ENCODE measurements at regions not wholly inside any gene's neighbourhood (a gene's known extent, or its start where the extent isn't known, plus 50 kb on each side); places are given as distances from the start of the nearest gene placed in this dataset.
"Not testable (repeated sequence)": the region's sequence is repeated elsewhere in the genome, so short reads cannot be mapped to it uniquely, and the experiment has no call there.

GRCh38 chr15:91620229-91620628 is 233.3 kb upstream of the SLCO3A1 start:
- no peak for DNase-seq (ENCODE audit: low read depth)

GRCh38 chr15:91622235-91622634 is 231.3 kb upstream of the SLCO3A1 start:
- no peak for DNase-seq (ENCODE audit: low read depth)

- DNase-seq (ENCODE audit: low read depth) = no peak
These were observed 230.7 kb upstream of the SLCO3A1 start for GRCh38 chr15:91622711-91623342.

GRCh38 chr15:91624353-91624968 is 229.0 kb upstream of the SLCO3A1 start:
- DNase-seq (ENCODE audit: low read depth) = no peak

DNA sequence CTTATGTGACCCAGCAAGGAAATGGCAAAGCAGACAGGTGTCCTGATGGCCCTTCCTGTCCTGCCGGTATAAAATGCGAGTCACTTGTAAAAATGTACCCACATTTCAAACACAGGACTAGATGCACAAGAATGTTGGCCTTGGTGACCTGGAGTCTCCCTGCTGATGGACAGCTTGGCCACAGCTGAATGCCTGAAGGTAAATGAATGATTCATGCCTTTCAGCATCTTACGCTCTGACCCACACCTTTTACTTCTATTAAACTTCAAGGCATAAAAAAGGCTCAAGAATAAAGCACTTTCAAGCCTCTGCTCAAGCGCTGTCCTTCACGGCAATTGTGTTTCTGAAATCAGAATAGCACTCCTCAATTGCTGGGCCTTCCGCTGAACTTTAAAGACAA is 228.0 kb upstream of the SLCO3A1 start:
- no peak for DNase-seq (ENCODE audit: low read depth)

DNA sequence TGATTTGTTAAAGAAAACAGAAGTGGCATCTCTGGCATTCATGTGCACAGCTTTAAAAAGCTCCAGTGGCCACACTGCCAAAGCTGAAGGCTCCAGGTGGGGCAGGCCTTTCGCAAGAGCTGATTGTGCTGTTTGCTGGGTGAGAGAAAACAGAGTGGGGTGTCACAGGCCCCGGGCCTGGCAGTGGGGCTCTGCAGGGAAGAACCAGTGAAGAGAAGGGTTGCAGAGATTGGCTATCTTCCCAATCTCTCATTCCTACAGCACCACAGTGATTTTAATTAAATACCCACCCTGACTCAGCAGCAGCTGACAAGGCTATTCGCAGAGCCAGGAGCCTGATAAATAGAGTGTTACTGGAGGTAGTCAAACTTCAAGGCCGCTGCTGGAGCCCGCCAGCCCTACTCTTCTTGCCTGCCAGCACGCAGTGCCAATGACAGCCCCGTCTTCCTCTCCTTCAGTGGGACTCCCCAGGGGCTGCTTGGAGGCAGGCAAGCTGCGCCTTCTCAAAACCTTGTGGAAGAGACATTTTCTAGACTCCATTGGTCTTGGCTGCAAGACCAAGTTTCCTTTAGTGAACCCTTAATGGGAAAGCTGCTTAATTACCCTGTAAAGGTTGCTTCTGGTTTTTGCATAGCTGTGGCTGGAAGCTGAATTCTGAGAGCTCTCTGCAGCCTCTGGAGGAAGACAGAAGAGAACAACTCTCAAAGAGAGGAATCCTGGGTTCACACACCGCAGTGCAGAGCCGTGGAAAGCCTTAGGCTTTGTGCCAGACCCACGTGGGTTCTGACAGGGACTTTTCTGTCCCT is 225.8 kb upstream of the SLCO3A1 start:
- DNase-seq (ENCODE audit: low read depth) = no peak

- no peak for DNase-seq (ENCODE audit: low read depth)
These were observed 223.4 kb upstream of the SLCO3A1 start for GRCh38 chr15:91630090-91630489.

- DNase-seq (ENCODE audit: low read depth) = no peak
These were observed 221.3 kb upstream of the SLCO3A1 start for GRCh38 chr15:91632176-91632575.

- DNase-seq (ENCODE audit: low read depth) = no peak
These were observed 220.5 kb upstream of the SLCO3A1 start for GRCh38 chr15:91632981-91633380.

GRCh38 chr15:91634179-91634578 is 219.3 kb upstream of the SLCO3A1 start:
- DNase-seq (ENCODE audit: low read depth) = no peak

DNA sequence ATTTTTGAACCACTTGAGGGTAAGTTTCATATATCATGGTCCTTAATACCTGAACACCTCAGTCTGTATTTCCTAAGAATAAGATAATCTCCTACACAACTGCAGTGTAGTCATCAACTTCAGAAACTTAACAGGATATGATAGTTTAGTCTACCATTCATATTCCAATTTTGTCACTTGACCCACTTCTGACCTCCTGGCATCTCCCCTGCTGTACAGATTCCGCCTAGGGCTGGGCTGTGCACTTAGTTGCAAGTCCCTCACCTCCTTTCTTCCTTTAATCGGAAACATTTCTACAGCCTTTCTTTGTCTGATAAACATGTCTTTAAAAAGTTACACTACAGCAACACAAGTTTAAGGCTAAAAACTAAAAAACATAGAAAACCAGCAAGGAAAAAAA is 218.4 kb upstream of the SLCO3A1 start:
- DNase-seq (ENCODE audit: low read depth) = no peak

- no peak for DNase-seq (ENCODE audit: low read depth)
These were observed 217.9 kb upstream of the SLCO3A1 start for GRCh38 chr15:91635641-91636040.

DNA sequence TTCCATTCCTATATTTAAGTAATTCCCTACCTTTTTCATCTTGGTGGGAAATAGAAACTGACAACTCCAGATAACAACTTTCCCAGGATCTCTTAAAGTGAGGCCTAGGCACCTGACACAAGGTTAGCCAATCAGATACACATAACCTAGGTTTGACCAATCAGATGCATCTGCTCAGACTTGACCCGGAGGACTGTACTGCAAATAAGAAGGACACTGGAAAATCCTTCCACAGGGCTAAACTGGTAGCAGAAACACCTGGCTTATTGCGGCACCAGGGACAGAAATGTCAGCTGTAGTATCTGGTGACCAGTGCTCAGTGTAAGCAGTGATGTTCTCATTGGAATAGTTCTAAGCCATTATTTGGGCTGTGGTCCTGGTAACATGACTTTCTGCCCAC is 204.5 kb upstream of the SLCO3A1 start:
- no peak for DNase-seq (ENCODE audit: low read depth)

- DNase-seq (ENCODE audit: low read depth) = no peak
These were observed 203.6 kb upstream of the SLCO3A1 start for GRCh38 chr15:91649831-91650321.

GRCh38 chr15:91651251-91651650 is 202.3 kb upstream of the SLCO3A1 start:
- no peak for DNase-seq (ENCODE audit: low read depth)

GRCh38 chr15:91652610-91653207 is 200.8 kb upstream of the SLCO3A1 start:
- DNase-seq (ENCODE audit: low read depth) = no peak

GRCh38 chr15:91655563-91656290 is 197.8 kb upstream of the SLCO3A1 start:
- not testable (repeated sequence) for DNase-seq (ENCODE audit: low read depth)

- DNase-seq (ENCODE audit: low read depth) = no peak
These were observed 193.3 kb upstream of the SLCO3A1 start for GRCh38 chr15:91660174-91660649.

DNA sequence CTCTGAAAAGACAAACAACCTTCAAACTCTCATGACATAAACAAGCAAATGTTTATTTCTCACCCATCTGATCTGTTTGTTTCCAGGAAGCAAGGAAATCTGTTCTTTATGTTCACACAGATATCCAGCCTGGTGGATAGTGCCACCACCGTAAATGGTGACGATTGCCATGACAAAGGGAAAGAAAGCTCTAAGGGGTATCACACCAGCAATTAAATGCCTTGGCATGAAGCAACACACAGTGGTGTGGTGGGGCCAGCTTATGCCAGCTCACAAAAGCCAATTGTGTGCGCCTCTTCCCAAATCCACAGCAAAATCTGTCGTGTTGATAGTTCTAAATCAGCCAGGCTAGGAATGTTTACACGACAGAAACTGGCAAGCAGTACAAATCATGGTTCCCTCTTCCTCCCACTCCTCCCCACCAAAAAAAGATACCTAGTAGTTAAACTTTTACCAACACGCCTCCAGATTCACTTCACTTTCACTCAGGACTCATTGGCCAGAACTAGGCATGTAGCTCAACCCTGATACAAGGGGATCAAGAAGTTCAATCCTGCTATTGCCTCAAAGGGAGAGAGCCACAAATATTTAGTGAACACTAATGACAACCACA is 189.2 kb upstream of the SLCO3A1 start:
- DNase-seq (ENCODE audit: low read depth) = no peak

- DNase-seq (ENCODE audit: low read depth) = no peak
These were observed 188.3 kb upstream of the SLCO3A1 start for GRCh38 chr15:91665212-91665611.

- no peak for DNase-seq (ENCODE audit: low read depth)
These were observed 185.1 kb upstream of the SLCO3A1 start for GRCh38 chr15:91668370-91668769.

Data from stimulated activated CD4-positive, alpha-beta T cell treated with anti-CD3 and anti-CD28 coated beads, Interleukin-2, amount 100 ng/mL, for 4 hours (primary cell).